Dendritic cell treated with granulocyte-macrophage colony-stimulating factor and Interleukin-4, amounts not matched to agents 40 ng/mL and 50 ng/mL, for 4 days (primary cell): ENCODE measurements at regions not wholly inside any gene's neighbourhood (a gene's known extent, or its start where the extent isn't known, plus 50 kb on each side); places are given as distances from the start of the nearest gene placed in this dataset.
"Not testable (repeated sequence)": the region's sequence is repeated elsewhere in the genome, so short reads cannot be mapped to it uniquely, and the experiment has no call there.

Source experiments
- H3K27ac Mint-ChIP-seq: one replicate; pipeline ENCODE4 v1.8.0; 2022; ENCODE audit warnings: mild to moderate bottlenecking, mixed read lengths
- H3K27me3 Mint-ChIP-seq: one replicate; pipeline ENCODE4 v1.8.0; 2022; ENCODE audit warnings: mild to moderate bottlenecking, mixed read lengths
- H3K36me3 Mint-ChIP-seq: one replicate; pipeline ENCODE4 v1.8.0; 2022; ENCODE audit warnings: low read depth, mixed read lengths
- H3K4me1 Mint-ChIP-seq: one replicate; pipeline ENCODE4 v1.8.0; 2022; ENCODE audit warnings: low read depth, mixed read lengths
- H3K4me3 Mint-ChIP-seq: one replicate; pipeline ENCODE4 v1.8.0; 2022; ENCODE audit warnings: mild to moderate bottlenecking, moderate library complexity, mixed read lengths
- H3K9me3 Mint-ChIP-seq: one replicate; pipeline ENCODE4 v1.8.0; 2022; ENCODE audit warnings: mixed read lengths
- intact Hi-C: fragments of 100-400 bp; cut with micrococcal nuclease; formaldehyde crosslinking; loops from one replicate; pipeline ENCODE4 v1.15.0; 2022

GRCh38 chrX:109875831-109876230 is 127.1 kb upstream of the TMEM164 start:
- intact Hi-C loops: no loop called here

GRCh38 chrX:109878236-109878635 is 124.7 kb upstream of the TMEM164 start:
- Mint-ChIP-seq H3K4me3 (no peak overlapping the region), H3K36me3 (no peaks in the 10 kb centered on the region), H3K4me1 (peaks cover 42% of the 10 kb centered on the region), H3K9me3 (no peaks in the 10 kb centered on the region), H3K27me3 (no peaks in the 10 kb centered on the region), H3K27ac (peak overlapping the region; percentile 81)
- intact Hi-C loops: no loop called here

More at GRCh38 chrX:109875831-109876230, 127.1 kb upstream of the TMEM164 start:
- H3K4me3 Mint-ChIP-seq: no peak overlapping the region
- H3K9me3 Mint-ChIP-seq: no peaks in the 10 kb centered on the region
- H3K36me3 Mint-ChIP-seq: no peaks in the 10 kb centered on the region
- H3K4me1 Mint-ChIP-seq: peaks cover 39% of the 10 kb centered on the region
- H3K27me3 Mint-ChIP-seq: no peaks in the 10 kb centered on the region
- H3K27ac Mint-ChIP-seq: no peak overlapping the region

GRCh38 chrX:109879991-109880390 is 122.9 kb upstream of the TMEM164 start:
- intact Hi-C loops: no loop called here
- H3K4me3 Mint-ChIP-seq: no peak overlapping the region
- no peaks in the 10 kb centered on the region for H3K27me3 Mint-ChIP-seq
- peaks cover 42% of the 10 kb centered on the region for H3K4me1 Mint-ChIP-seq
- H3K27ac Mint-ChIP-seq: peak overlapping the region; percentile 20
- H3K36me3 Mint-ChIP-seq: no peaks in the 10 kb centered on the region
- H3K9me3 Mint-ChIP-seq: no peaks in the 10 kb centered on the region

DNA sequence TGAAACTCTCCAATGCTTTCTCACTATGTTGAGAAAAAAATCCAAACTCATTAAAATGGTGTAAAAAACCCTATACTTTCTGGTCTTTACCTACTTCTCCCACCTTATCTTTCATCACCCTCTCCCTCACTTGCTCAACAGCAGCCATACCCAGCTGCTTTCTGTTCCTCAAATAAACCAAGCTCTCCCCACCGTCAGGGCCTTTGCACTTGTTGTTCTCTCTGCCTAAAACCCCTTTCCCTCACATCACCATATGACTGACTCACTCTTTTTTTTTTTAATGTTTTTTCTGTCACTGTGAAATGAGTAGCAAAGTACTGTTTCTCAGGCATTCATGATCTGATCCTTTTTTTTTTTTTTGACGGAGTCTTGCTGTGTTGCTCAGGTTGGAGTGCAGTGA is 122.3 kb upstream of the TMEM164 start:
- Mint-ChIP-seq H3K27me3 (no peaks in the 10 kb centered on the region), H3K4me1 (peaks cover 46% of the 10 kb centered on the region), H3K27ac (peak overlapping the region; percentile 20), H3K4me3 (no peak overlapping the region), H3K9me3 (no peaks in the 10 kb centered on the region), H3K36me3 (no peaks in the 10 kb centered on the region)
- intact Hi-C loops: no loop called here

GRCh38 chrX:109886122-109886761 is 116.7 kb upstream of the TMEM164 start:
- intact Hi-C loops: loop anchor here (2.0 to 5.0 kb wide), 2 partner anchors 29 to 399 kb away; no protein-coding TSS in a partner anchor

DNA sequence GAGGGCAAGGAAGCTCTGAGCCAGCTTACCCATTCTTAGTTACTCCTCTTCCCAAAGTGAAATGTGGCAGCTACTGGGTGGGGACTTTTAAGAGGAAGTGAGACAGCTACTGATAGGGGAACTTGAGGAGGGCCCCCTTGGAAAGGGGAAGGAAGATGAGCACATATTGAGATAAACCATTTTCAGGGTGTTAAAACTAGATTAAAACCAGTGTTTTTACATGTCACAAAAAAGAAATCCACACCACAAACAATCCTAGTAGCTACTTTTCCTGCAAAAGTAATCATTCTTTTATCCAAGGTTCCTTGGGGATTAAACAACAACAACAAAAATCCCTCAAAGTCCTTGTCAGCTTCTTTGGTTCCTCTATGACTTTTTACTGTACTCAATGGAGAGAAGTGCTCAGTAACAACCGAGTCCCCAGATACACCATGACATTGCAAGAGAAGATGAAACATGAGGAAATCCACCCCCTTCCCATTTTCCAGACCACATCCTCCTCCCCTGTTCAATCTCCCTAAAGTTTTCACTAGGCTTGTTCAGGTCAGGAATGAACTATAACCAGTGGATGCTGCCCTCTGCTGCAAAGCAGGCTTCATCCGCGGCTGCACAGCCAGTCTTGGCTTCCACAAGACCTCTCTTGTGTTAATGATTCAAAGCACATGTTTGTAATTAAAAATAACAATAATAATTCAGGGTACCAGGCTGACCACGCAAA is 113.5 kb upstream of the TMEM164 start:
- intact Hi-C loops: loop anchor here (2.0 to 5.0 kb wide), 2 partner anchors 177 to 402 kb away; no protein-coding TSS in a partner anchor
- Mint-ChIP-seq H3K4me3 (peak overlapping the region; percentile 49), H3K36me3 (no peaks in the 10 kb centered on the region), H3K27me3 (no peaks in the 10 kb centered on the region), H3K4me1 (peaks cover 41% of the 10 kb centered on the region), H3K9me3 (no peaks in the 10 kb centered on the region), H3K27ac (peak overlapping the region; percentile 92)

More at GRCh38 chrX:109886122-109886761, 116.7 kb upstream of the TMEM164 start:
- no peaks in the 10 kb centered on the region for H3K27me3 Mint-ChIP-seq
- H3K36me3 Mint-ChIP-seq: no peaks in the 10 kb centered on the region
- H3K4me3 Mint-ChIP-seq: no peak overlapping the region
- H3K9me3 Mint-ChIP-seq: no peaks in the 10 kb centered on the region
- H3K27ac Mint-ChIP-seq: peak overlapping the region; percentile 78
- H3K4me1 Mint-ChIP-seq: peaks cover 48% of the 10 kb centered on the region

- Mint-ChIP-seq H3K4me1 (peaks cover 40% of the 10 kb centered on the region), H3K9me3 (no peaks in the 10 kb centered on the region), H3K27ac (peak overlapping the region; percentile 92), H3K36me3 (no peaks in the 10 kb centered on the region), H3K4me3 (peak overlapping the region; percentile 54), H3K27me3 (no peaks in the 10 kb centered on the region)
- intact Hi-C loops: no loop called here
Measured at GRCh38 chrX:109890300-109890699, 112.6 kb upstream of the TMEM164 start.

DNA sequence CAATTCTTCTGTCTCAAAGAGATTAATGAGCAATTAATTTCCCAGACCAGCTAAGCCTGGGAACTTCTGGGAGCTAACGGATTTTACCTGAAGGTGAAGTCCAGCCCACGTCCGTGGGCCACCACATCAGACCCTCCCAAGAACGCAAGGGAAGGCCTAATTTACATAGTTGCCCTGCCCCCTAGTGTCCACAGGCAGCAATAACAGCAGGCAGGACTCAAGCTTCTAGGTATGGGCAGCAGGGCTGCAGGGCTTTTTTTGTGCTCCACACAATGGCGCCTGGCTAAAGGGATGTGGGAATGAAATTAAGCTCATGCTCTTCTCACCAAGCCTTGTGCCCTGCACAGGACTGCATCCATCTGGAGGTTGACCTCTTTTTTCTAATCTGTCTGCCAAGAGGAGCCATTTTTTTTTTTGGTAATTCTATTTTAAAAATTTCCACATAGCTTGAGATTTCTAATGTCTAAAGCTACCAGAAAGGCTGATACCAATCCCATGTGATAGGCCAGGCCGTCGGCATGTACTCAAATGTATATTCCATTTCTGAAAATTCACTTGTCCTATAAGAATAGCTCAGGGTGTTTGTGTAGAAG is 111.9 kb upstream of the TMEM164 start:
- Mint-ChIP-seq H3K36me3 (no peaks in the 10 kb centered on the region), H3K27me3 (no peaks in the 10 kb centered on the region), H3K9me3 (no peaks in the 10 kb centered on the region), H3K27ac (no peak overlapping the region), H3K4me3 (no peak overlapping the region), H3K4me1 (peaks cover 35% of the 10 kb centered on the region)
- intact Hi-C loops: no loop called here

DNA sequence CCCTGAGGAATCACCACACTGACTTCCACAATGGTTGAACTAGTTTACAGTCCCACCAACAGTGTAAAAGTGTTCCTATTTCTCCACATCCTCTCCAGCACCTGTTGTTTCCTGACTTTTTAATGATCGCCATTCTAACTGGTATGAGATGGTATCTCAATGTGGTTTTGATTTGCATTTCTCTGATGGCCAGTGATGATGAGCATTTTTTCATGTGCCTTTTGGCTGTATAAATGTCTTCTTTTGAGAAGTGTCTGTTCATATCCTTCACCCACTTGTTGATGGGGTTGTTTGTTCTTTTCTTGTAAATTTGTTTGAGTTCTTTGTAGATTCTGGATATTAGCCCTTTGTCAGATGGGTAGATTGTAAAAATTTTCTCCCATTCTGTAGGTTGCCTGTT is 106.9 kb upstream of the TMEM164 start:
- H3K9me3 Mint-ChIP-seq, intact Hi-C loops, H3K27ac Mint-ChIP-seq, H3K36me3 Mint-ChIP-seq, H3K4me3 Mint-ChIP-seq, H3K4me1 Mint-ChIP-seq, H3K27me3 Mint-ChIP-seq: not testable (repeated sequence)

GRCh38 chrX:109902665-109903064 is 100.2 kb upstream of the TMEM164 start:
- no peaks in the 10 kb centered on the region for H3K4me1 Mint-ChIP-seq
- H3K9me3 Mint-ChIP-seq: no peaks in the 10 kb centered on the region
- H3K36me3 Mint-ChIP-seq: no peaks in the 10 kb centered on the region
- no peak overlapping the region for H3K27ac Mint-ChIP-seq
- H3K27me3 Mint-ChIP-seq: no peaks in the 10 kb centered on the region
- intact Hi-C loops: loop anchor here (10.0 kb wide), 1 partner anchor 512 kb away; no protein-coding TSS in a partner anchor
- H3K4me3 Mint-ChIP-seq: no peak overlapping the region

GRCh38 chrX:109911046-109911445 is 91.9 kb upstream of the TMEM164 start:
- Mint-ChIP-seq H3K27me3 (no peaks in the 10 kb centered on the region), H3K4me3 (no peak overlapping the region), H3K4me1 (no peaks in the 10 kb centered on the region), H3K36me3 (no peaks in the 10 kb centered on the region), H3K9me3 (no peaks in the 10 kb centered on the region), H3K27ac (no peak overlapping the region)
- intact Hi-C loops: no loop called here

GRCh38 chrX:109912993-109913392 is 89.9 kb upstream of the TMEM164 start:
- intact Hi-C loops, H3K4me3 Mint-ChIP-seq, H3K27ac Mint-ChIP-seq, H3K4me1 Mint-ChIP-seq, H3K36me3 Mint-ChIP-seq, H3K9me3 Mint-ChIP-seq, H3K27me3 Mint-ChIP-seq: not testable (repeated sequence)

DNA sequence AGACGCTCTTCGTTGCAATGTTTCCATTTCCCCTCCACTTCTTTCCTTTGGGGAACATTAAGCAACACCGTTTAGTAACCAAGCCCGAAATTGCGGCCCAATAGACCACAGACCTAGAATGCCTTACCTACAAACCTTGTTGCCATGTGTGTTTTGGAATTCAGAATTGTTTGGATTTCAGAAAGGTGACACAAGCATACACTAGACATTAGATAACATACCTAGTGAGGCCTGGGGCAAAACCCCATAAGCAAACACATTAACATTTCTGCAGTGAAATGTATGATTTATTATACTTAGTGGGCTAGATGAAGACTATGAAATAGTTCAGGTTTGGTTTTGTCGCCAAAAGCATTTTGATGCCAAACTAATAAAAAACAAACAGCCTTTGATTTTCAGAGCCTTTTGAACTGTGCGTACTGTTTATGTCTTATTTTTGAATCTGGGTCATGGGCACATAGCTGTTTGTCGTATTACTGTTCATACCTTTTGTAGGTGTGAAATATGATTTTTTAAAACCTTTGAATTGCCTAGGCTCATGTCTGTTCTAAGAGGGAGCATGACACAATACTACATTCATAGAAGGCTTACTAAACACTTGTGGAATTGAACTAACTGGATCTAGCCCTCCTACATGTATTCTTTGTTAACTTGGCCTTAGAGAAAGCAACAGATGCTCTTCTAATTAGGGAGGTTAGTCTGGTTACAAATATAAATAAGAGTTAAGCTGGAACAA is 88.6 kb upstream of the TMEM164 start:
- Mint-ChIP-seq H3K9me3 (no peaks in the 10 kb centered on the region), H3K27me3 (no peaks in the 10 kb centered on the region), H3K27ac (no peak overlapping the region), H3K4me3 (no peak overlapping the region), H3K4me1 (no peaks in the 10 kb centered on the region), H3K36me3 (no peaks in the 10 kb centered on the region)
- intact Hi-C loops: no loop called here

DNA sequence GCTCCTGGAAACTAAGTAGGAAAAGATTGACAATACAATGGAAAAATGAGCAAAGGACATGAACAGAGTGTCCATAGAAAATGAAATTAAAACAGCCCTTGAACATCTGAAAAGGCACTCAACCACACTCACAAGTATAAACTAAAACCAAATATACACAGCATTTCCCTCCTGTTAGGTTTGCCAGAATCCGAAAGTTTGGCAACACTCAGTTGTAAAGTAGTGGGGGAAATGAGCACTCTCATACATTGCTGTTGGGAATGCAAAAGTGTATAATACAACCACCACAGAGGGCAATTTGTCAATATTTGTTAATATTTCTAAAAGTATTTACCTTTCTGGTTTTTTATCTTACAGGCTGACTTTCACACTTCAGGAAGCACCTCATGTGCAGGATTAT is 84.2 kb upstream of the TMEM164 start:
- intact Hi-C loops: no loop called here
- Mint-ChIP-seq H3K9me3 (no peaks in the 10 kb centered on the region), H3K4me3 (no peak overlapping the region), H3K4me1 (no peaks in the 10 kb centered on the region), H3K27me3 (no peaks in the 10 kb centered on the region), H3K27ac (no peak overlapping the region), H3K36me3 (no peaks in the 10 kb centered on the region)
